ENCODE measurements at regions not wholly inside any gene's neighbourhood (a gene's known extent, or its start where the extent isn't known, plus 50 kb on each side); places are given as distances from the start of the nearest gene placed in this dataset.
"Not testable (repeated sequence)": the region's sequence is repeated elsewhere in the genome, so short reads cannot be mapped to it uniquely, and the experiment has no call there.

GRCh38 chr15:20221063-20221462, 320.5 kb downstream of the GOLGA6L6 start:
- H3K4me3 ChIP-seq; H3K9me3 ChIP-seq; H3K27ac ChIP-seq; H3K4me1 ChIP-seq; H3K27me3 ChIP-seq; H3K36me3 ChIP-seq (ENCODE audit: low read depth, missing control alignments); DNase-seq; intact Hi-C loops (cut with DNase I; ENCODE audit: low total_unique reads): not testable (repeated sequence)
- 60 to 70% methylated on average over 4 of the region's 4 CpGs for WGBS, 2 donors

- WGBS, 2 donors, result 85 to 90% methylated on average over 4 of the region's 4 CpGs
- DNase-seq; intact Hi-C loops (cut with DNase I; ENCODE audit: low total_unique reads); H3K4me1 ChIP-seq; H3K27ac ChIP-seq; H3K36me3 ChIP-seq (ENCODE audit: low read depth, missing control alignments); H3K9me3 ChIP-seq; H3K27me3 ChIP-seq; H3K4me3 ChIP-seq: not testable (repeated sequence)
Observed at GRCh38 chr15:20219171-20219570, 322.4 kb downstream of the GOLGA6L6 start.

- H3K4me1 ChIP-seq; H3K36me3 ChIP-seq (ENCODE audit: low read depth, missing control alignments); H3K27me3 ChIP-seq; H3K4me3 ChIP-seq; H3K27ac ChIP-seq; H3K9me3 ChIP-seq; intact Hi-C loops (cut with DNase I; ENCODE audit: low total_unique reads); DNase-seq: not testable (repeated sequence)
- 73 to 75% methylated on average over 4 of the region's 4 CpGs for WGBS, 2 donors
Observed at GRCh38 chr15:20215700-20216099, 325.9 kb downstream of the GOLGA6L6 start.

- H3K36me3 ChIP-seq (ENCODE audit: low read depth, missing control alignments); DNase-seq; intact Hi-C loops (cut with DNase I; ENCODE audit: low total_unique reads); H3K4me3 ChIP-seq; H3K27ac ChIP-seq; H3K27me3 ChIP-seq; H3K4me1 ChIP-seq; H3K9me3 ChIP-seq: not testable (repeated sequence)
- WGBS, 2 donors, result 49 to 58% methylated on average over 1 of the region's 1 CpG
Observed at GRCh38 chr15:20214101-20214500, 327.5 kb downstream of the GOLGA6L6 start.

GRCh38 chr15:20211508-20211907, 330.1 kb downstream of the GOLGA6L6 start:
- intact Hi-C loops (cut with DNase I; ENCODE audit: low total_unique reads); DNase-seq; H3K27me3 ChIP-seq; H3K36me3 ChIP-seq (ENCODE audit: low read depth, missing control alignments); H3K4me3 ChIP-seq; H3K9me3 ChIP-seq; H3K27ac ChIP-seq; H3K4me1 ChIP-seq: not testable (repeated sequence)

GRCh38 chr15:20209973-20210372, 331.6 kb downstream of the GOLGA6L6 start:
- intact Hi-C loops (cut with DNase I; ENCODE audit: low total_unique reads), result not testable (repeated sequence)
- WGBS, 2 donors, result 66 to 73% methylated on average over 1 of the region's 1 CpG

GRCh38 chr15:20207607-20208006, 334.0 kb downstream of the GOLGA6L6 start:
- H3K36me3 ChIP-seq (ENCODE audit: low read depth, missing control alignments); H3K27me3 ChIP-seq; H3K4me3 ChIP-seq; H3K9me3 ChIP-seq; H3K27ac ChIP-seq; H3K4me1 ChIP-seq; intact Hi-C loops (cut with DNase I; ENCODE audit: low total_unique reads); DNase-seq: not testable (repeated sequence)
- 79 to 86% methylated on average over 7 of the region's 7 CpGs for WGBS, 2 donors

More at GRCh38 chr15:20209973-20210372, 331.6 kb downstream of the GOLGA6L6 start:
- H3K27me3 ChIP-seq; H3K4me3 ChIP-seq; H3K4me1 ChIP-seq; H3K27ac ChIP-seq; H3K36me3 ChIP-seq (ENCODE audit: low read depth, missing control alignments); DNase-seq; H3K9me3 ChIP-seq: not testable (repeated sequence)

GRCh38 chr15:20207198-20207597, 334.4 kb downstream of the GOLGA6L6 start:
- intact Hi-C loops (cut with DNase I; ENCODE audit: low total_unique reads); H3K27me3 ChIP-seq; DNase-seq; H3K4me3 ChIP-seq; H3K27ac ChIP-seq; H3K4me1 ChIP-seq; H3K36me3 ChIP-seq (ENCODE audit: low read depth, missing control alignments); H3K9me3 ChIP-seq: not testable (repeated sequence)
- WGBS, 2 donors, result 54 to 66% methylated on average over 4 of the region's 4 CpGs

GRCh38 chr15:20204177-20204866, 337.3 kb downstream of the GOLGA6L6 start:
- H3K27ac ChIP-seq; H3K27me3 ChIP-seq; H3K4me3 ChIP-seq; intact Hi-C loops (cut with DNase I; ENCODE audit: low total_unique reads); H3K9me3 ChIP-seq; H3K4me1 ChIP-seq; H3K36me3 ChIP-seq (ENCODE audit: low read depth, missing control alignments); DNase-seq: not testable (repeated sequence)
- WGBS, 2 donors, result 80 to 93% methylated on average over 7 to 20 of the region's 20 CpGs

- H3K27ac ChIP-seq; intact Hi-C loops (cut with DNase I; ENCODE audit: low total_unique reads); H3K4me3 ChIP-seq; H3K9me3 ChIP-seq; H3K4me1 ChIP-seq; H3K36me3 ChIP-seq (ENCODE audit: low read depth, missing control alignments); H3K27me3 ChIP-seq; DNase-seq: not testable (repeated sequence)
- 78 to 85% methylated on average over 3 to 13 of the region's 29 CpGs for WGBS, 2 donors
Observed at GRCh38 chr15:20203649-20204150, 337.9 kb downstream of the GOLGA6L6 start.
